A673 (cell line): ENCODE measurements at regions not wholly inside any gene's neighbourhood (a gene's known extent, or its start where the extent isn't known, plus 50 kb on each side); places are given as distances from the start of the nearest gene placed in this dataset.

Experiments
- BruUV-seq: library from RNA; stranded (reverse); fragments of 400-500 nt; replicated peaks from 2 replicates; lab custom pipeline; 2021; lab: Mats Ljungman, UMichigan
- CTCF ChIA-PET: fragments of 300-600 bp; sonication (Branson Sonifier 250); formaldehyde crosslinking; loops from one replicate; lab custom pipeline; 2022; ENCODE audit warnings: antibody characterized with exemption; lab: Charles Lee
- POLR2A ChIA-PET: fragments of 300-600 bp; sonication (Branson Sonifier 250); formaldehyde crosslinking; loops from one replicate; lab custom pipeline; 2022; ENCODE audit warnings: antibody characterized with exemption; ENCODE audit not compliant: low non-redundant PET; lab: Charles Lee
- DNase-seq: peaks from one replicate; pipeline ENCODE4 v3.0.0-alpha.2; 2015; ENCODE audit warnings: low spot score
- H3K27ac ChIP-seq: fragments of 200-600 bp; sonication (generic); 2 replicates; pipeline ENCODE4 v1.5.1; 2016; ENCODE audit warnings: mixed run types, low read depth, mild to moderate bottlenecking, mixed read lengths, antibody characterized with exemption, low read length; ENCODE audit not compliant: poor library complexity, severe bottlenecking
- H3K27me3 ChIP-seq: fragments of 200-600 bp; sonication (generic); replicated peaks from 2 replicates; pipeline ENCODE4 v1.6.1; 2017; ENCODE audit warnings: mixed run types, low read depth, mild to moderate bottlenecking, mixed read lengths, antibody characterized with exemption, low read length; ENCODE audit not compliant: insufficient read depth, poor library complexity
- H3K36me3 ChIP-seq: fragments of 200-600 bp; sonication (generic); 2 replicates; pipeline ENCODE4 v1.6.1; 2016; ENCODE audit warnings: mixed run types, mild to moderate bottlenecking, mixed read lengths, antibody characterized with exemption, low read length; ENCODE audit not compliant: insufficient read depth, poor library complexity, severe bottlenecking
- H3K4me1 ChIP-seq: fragments of 200-600 bp; sonication (generic); 2 replicates; pipeline ENCODE4 v1.6.1; 2017; ENCODE audit warnings: mixed run types, mild to moderate bottlenecking, mixed read lengths, antibody characterized with exemption, low read length; ENCODE audit not compliant: insufficient read depth, poor library complexity, severe bottlenecking
- H3K4me3 ChIP-seq: fragments of 200-600 bp; sonication (generic); 2 replicates; pipeline ENCODE4 v1.5.1; 2016; ENCODE audit warnings: low read depth, mixed run types, mild to moderate bottlenecking, mixed read lengths, low read length; ENCODE audit not compliant: poor library complexity, severe bottlenecking
- H3K9me3 ChIP-seq: fragments of 200-600 bp; sonication (generic); 2 replicates; pipeline ENCODE4 v1.6.1; 2016; ENCODE audit warnings: mixed run types, low read depth, mild to moderate bottlenecking, mixed read lengths, antibody characterized with exemption, low read length; ENCODE audit not compliant: poor library complexity, severe bottlenecking
- EZH2 ChIP-seq: fragments of 200-600 bp; sonication (generic); IDR thresholded peaks from 2 replicates; pipeline ENCODE4 v1.6.1; 2017; ENCODE audit warnings: borderline replicate concordance, low read depth, mild to moderate bottlenecking, mixed read lengths, antibody characterized with exemption, low read length; ENCODE audit not compliant: poor library complexity, severe bottlenecking
- intact Hi-C: fragments of 100-400 bp; cut with micrococcal nuclease; formaldehyde crosslinking; loops from one replicate; pipeline ENCODE4 v1.10.0; 2022; ENCODE audit not compliant: unreplicated experiment
- TF ChIP-seq, protein P1 (sequence below): fragments of 300-800, 200-600 bp; sonication (generic); conservative IDR thresholded peaks from 2 replicates; pipeline ENCODE4 v1.5.1; 2017; ENCODE audit warnings: low read depth, mild to moderate bottlenecking, antibody characterized with exemption, low read length, moderate library complexity, mixed read lengths

DNA sequence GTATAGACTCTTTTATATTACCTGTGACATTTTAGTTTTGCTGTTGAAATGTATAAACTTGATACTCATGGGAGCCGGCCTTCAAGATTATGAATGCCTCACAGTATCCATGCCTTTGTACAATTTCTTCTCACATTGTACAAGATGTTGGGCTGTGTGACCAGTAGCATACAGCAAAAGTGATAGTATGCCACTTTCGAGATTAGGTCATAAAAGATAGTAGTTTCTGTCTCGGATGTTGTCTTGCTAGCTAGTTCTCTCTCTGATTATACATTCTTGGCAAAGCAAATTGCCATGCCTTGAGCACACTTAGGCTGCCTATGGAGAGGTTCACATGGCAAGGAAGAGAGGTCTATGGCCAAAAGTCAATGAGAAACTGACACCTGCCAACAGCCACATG lies 1309.8 kb upstream of the CDH8 start:
- H3K36me3 ChIP-seq, result no peaks in the 10 kb centered on the region
- intact Hi-C loops, result no loop called here
- CTCF ChIA-PET, result no interaction called here
- no TSS peak for BruUV-seq
- no peak for DNase-seq
- H3K9me3 ChIP-seq, result no peaks in the 10 kb centered on the region
- H3K27ac ChIP-seq, result no peak overlapping the region
- POLR2A ChIA-PET, result no interaction called here
- H3K27me3 ChIP-seq, result no peaks in the 10 kb centered on the region
- TF ChIP-seq, protein P1, sequence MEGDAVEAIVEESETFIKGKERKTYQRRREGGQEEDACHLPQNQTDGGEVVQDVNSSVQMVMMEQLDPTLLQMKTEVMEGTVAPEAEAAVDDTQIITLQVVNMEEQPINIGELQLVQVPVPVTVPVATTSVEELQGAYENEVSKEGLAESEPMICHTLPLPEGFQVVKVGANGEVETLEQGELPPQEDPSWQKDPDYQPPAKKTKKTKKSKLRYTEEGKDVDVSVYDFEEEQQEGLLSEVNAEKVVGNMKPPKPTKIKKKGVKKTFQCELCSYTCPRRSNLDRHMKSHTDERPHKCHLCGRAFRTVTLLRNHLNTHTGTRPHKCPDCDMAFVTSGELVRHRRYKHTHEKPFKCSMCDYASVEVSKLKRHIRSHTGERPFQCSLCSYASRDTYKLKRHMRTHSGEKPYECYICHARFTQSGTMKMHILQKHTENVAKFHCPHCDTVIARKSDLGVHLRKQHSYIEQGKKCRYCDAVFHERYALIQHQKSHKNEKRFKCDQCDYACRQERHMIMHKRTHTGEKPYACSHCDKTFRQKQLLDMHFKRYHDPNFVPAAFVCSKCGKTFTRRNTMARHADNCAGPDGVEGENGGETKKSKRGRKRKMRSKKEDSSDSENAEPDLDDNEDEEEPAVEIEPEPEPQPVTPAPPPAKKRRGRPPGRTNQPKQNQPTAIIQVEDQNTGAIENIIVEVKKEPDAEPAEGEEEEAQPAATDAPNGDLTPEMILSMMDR, result no peak
- no peak for TF ChIP-seq EZH2
- H3K4me1 ChIP-seq, result no peaks in the 10 kb centered on the region
- no peak overlapping the region for H3K4me3 ChIP-seq

DNA sequence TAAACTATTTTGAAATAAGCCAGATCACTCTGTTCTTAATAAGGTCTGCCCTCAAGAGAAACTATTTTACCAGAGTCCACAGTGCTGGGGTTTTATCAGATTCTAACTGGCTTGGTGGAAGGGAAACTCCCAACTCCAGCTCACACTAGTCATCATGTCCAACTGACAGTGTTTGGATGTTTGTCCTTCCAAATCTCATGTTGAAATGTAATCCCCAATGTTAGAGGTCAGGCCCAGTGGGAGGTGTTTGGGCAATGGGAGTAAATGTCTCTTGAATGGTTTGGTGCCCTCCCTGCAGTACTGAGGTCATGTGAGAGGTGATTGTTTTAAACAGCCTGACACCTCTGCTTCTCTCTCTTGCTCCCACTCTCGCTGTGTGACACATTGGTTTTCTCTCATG lies 1301.0 kb upstream of the CDH8 start:
- ChIA-PET CTCF (no interaction called here), POLR2A (no interaction called here)
- Histone ChIP-seq H3K36me3 (no peaks in the 10 kb centered on the region), H3K9me3 (no peaks in the 10 kb centered on the region), H3K4me1 (no peaks in the 10 kb centered on the region), H3K27me3 (no peaks in the 10 kb centered on the region), H3K4me3 (no peak overlapping the region), H3K27ac (no peak overlapping the region)
- DNase-seq, result no peak
- no peak for TF ChIP-seq EZH2
- TF ChIP-seq, protein P1, result no peak
- BruUV-seq, result no TSS peak
- intact Hi-C loops, result no loop called here

DNA sequence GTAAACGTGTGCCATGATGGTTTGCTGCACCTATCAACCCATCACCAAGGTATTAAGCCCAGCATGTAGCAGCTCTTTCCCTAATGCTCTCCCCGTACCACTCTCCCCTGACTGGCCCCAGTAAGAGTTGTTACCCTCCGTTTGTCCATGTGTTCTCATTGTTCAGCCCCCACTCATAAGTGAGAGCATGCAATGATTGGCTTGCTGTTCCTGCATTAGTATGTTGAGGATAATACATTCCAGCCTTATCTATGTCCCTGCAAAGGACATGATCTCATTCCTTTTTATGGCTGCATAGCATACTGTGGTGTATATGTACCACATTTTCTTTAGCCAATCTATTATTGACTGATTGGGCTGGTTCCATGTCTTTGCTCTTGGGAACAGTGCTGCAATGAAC lies 1294.9 kb upstream of the CDH8 start:
- Histone ChIP-seq H3K4me1 (no peaks in the 10 kb centered on the region), H3K27me3 (no peaks in the 10 kb centered on the region), H3K27ac (no peak overlapping the region), H3K4me3 (no peak overlapping the region), H3K9me3 (no peaks in the 10 kb centered on the region), H3K36me3 (no peaks in the 10 kb centered on the region)
- POLR2A ChIA-PET, result no interaction called here
- CTCF ChIA-PET, result no interaction called here
- no TSS peak for BruUV-seq
- intact Hi-C loops, result no loop called here
- no peak for DNase-seq
- TF ChIP-seq, protein P1, result no peak
- no peak for TF ChIP-seq EZH2
